22Rv1 (cell line): ENCODE measurements at regions not wholly inside any gene's neighbourhood (a gene's known extent, or its start where the extent isn't known, plus 50 kb on each side); places are given as distances from the start of the nearest gene placed in this dataset.

Experiments used
- CTCF ChIP-seq: fragments of 450-650 bp; IDR thresholded peaks from 2 replicates; pipeline ENCODE4 v1.5.1; 2017; ENCODE audit warnings: mild to moderate bottlenecking
- ZFX ChIP-seq: fragments of 450-650 bp; IDR thresholded peaks from 2 replicates; pipeline ENCODE4 v1.6.1; 2017; ENCODE audit warnings: antibody characterized with exemption, borderline replicate concordance

- no peak for TF ChIP-seq CTCF
- TF ChIP-seq ZFX = no peak
Observed at GRCh38 chr10:47240173-47240572, 59.8 kb upstream of the GDF10 start.
